ENCODE measurements at regions not wholly inside any gene's neighbourhood (a gene's known extent, or its start where the extent isn't known, plus 50 kb on each side); places are given as distances from the start of the nearest gene placed in this dataset.

DNA sequence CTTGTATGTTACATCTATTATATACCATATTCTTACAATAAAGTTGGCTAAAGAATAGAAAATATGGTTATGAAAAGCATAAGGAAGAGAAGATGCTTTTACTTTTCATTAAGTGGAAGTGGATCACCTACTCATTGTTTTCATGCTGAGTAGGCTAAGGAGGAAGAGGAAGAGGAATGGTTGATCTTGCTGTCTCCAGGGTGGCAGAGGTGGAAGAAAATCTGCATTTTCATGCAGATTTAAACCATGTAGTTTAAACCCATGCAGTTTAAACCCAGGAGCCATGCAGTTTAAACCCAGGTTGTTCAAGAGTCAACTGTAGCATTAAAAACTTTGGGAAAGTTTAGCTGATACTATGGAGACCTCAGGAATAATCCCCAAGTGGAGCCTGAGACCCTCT, 214.8 kb upstream of the NAALADL2 start:
- DNase-seq: no peak
- no peak for ATAC-seq (ENCODE audit: low read depth)
- Mint-ChIP-seq H3K36me3 (ENCODE audit: low read depth) (no peaks in the 10 kb centered on the region), H3K27ac (no peak overlapping the region), H3K4me1 (no peaks in the 10 kb centered on the region), H3K27me3 (no peaks in the 10 kb centered on the region), H3K4me3 (no peak overlapping the region), H3K9me3 (peaks cover 2% of the 10 kb centered on the region)
- intact Hi-C loops (cut with micrococcal nuclease): no loop called here
- POLR2A ChIA-PET: no interaction called here
- TF ChIP-seq, protein P1, sequence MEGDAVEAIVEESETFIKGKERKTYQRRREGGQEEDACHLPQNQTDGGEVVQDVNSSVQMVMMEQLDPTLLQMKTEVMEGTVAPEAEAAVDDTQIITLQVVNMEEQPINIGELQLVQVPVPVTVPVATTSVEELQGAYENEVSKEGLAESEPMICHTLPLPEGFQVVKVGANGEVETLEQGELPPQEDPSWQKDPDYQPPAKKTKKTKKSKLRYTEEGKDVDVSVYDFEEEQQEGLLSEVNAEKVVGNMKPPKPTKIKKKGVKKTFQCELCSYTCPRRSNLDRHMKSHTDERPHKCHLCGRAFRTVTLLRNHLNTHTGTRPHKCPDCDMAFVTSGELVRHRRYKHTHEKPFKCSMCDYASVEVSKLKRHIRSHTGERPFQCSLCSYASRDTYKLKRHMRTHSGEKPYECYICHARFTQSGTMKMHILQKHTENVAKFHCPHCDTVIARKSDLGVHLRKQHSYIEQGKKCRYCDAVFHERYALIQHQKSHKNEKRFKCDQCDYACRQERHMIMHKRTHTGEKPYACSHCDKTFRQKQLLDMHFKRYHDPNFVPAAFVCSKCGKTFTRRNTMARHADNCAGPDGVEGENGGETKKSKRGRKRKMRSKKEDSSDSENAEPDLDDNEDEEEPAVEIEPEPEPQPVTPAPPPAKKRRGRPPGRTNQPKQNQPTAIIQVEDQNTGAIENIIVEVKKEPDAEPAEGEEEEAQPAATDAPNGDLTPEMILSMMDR (IDR thresholded peaks at IDR 0.05): no peak
- CTCF ChIA-PET: no interaction called here

DNA sequence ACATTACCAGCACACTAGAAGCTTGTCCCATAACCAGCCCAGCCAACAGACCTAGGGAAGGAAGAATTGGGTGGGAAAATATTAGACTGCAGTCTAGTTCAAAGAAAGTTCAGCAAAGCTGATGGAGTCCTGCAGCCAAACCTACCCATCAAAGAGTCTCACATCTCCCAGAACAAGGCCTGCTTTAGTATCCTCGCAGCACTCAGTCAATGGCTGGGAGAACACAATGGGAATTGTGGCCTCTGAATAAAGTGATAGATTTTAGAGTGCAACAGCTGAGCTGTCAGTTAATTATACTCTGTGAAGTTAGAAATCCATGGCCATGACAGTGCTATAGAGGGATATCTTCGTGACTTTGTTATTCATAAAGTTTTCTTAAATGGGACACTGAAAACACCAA, 207.2 kb upstream of the NAALADL2 start:
- no peak for DNase-seq
- no peaks in the 10 kb centered on the region for H3K4me1 Mint-ChIP-seq
- TF ChIP-seq, protein P1 (IDR thresholded peaks at IDR 0.05): no peak
- H3K4me3 Mint-ChIP-seq: no peak overlapping the region
- no peak for ATAC-seq (ENCODE audit: low read depth)
- intact Hi-C loops (cut with micrococcal nuclease): no loop called here
- ChIA-PET POLR2A (no interaction called here), CTCF (no interaction called here)
- H3K27me3 Mint-ChIP-seq: no peaks in the 10 kb centered on the region
- no peak overlapping the region for H3K27ac Mint-ChIP-seq
- H3K36me3 Mint-ChIP-seq (ENCODE audit: low read depth): no peaks in the 10 kb centered on the region
- H3K9me3 Mint-ChIP-seq: peaks cover 6% of the 10 kb centered on the region

DNA sequence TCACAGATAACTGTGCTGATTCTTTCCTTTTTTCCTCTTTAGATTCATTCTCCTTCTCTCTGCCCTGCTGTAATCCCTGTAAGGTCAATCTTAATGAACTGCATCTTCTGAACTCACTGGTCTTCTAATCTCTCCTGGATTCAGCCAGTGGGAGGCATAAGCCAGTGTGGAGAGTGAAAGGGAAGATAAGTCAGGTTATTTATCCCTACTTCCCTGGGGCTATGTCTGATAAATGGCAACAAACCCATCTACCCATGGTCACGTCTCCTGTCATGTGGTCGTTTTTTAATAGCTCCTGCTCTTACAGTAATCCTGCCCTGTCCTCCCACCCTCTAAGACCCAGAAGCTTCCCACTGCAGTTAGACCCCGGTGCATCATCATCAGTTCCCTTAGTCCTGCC, 199.6 kb upstream of the NAALADL2 start:
- H3K4me1 Mint-ChIP-seq: no peaks in the 10 kb centered on the region
- POLR2A ChIA-PET: no interaction called here
- no peak overlapping the region for H3K27ac Mint-ChIP-seq
- intact Hi-C loops (cut with micrococcal nuclease): no loop called here
- no peak for ATAC-seq (ENCODE audit: low read depth)
- TF ChIP-seq, protein P1 (IDR thresholded peaks at IDR 0.05): no peak
- H3K9me3 Mint-ChIP-seq: peaks cover 7% of the 10 kb centered on the region
- no peaks in the 10 kb centered on the region for H3K27me3 Mint-ChIP-seq
- H3K4me3 Mint-ChIP-seq: no peak overlapping the region
- DNase-seq: no peak
- CTCF ChIA-PET: no interaction called here
- no peaks in the 10 kb centered on the region for H3K36me3 Mint-ChIP-seq (ENCODE audit: low read depth)

DNA sequence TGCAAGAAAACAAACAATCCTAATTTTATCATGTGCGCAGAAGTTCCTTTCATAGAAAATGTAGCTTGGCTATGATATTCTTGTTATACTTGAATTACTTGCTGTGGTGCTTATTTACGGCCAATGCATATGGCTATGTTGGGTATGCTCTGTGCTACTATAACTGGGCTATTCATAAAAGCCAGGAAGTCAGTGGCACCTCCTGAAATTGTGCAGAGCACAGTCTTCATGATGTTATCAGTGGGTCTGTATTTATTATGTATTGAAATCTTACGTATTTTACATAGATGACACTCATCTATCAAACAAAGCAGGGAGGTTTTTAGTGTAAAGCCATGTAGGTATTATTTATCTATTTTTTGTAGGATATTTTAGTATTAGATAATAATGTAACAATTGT, 196.5 kb upstream of the NAALADL2 start:
- Mint-ChIP-seq H3K27ac (no peak overlapping the region), H3K36me3 (ENCODE audit: low read depth) (no peaks in the 10 kb centered on the region), H3K9me3 (peaks cover 11% of the 10 kb centered on the region), H3K4me3 (no peak overlapping the region), H3K4me1 (no peaks in the 10 kb centered on the region), H3K27me3 (no peaks in the 10 kb centered on the region)
- no peak for ATAC-seq (ENCODE audit: low read depth)
- ChIA-PET CTCF (no interaction called here), POLR2A (no interaction called here)
- TF ChIP-seq, protein P1 (IDR thresholded peaks at IDR 0.05): no peak
- intact Hi-C loops (cut with micrococcal nuclease): no loop called here
- DNase-seq: no peak

DNA sequence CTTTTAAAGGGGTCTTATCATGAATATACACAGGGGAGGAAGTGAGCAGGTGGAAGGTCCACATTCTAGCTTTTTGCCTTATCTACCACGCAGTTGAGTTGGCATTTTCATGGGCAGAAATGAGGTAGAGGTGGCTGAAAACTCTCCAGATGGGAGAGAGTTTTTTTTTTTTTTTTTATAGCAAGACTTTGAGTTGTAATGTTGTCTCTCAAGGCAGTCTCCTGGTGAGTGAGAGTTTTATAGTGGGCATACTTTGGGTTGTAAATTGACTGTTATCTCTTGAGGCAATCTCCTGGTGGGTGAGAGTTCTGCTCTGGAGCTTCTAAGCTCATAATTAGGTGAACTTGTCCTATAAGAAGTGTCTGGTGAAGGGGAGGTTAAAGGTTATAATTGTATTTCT, 191.7 kb upstream of the NAALADL2 start:
- intact Hi-C loops (cut with micrococcal nuclease): no loop called here
- Mint-ChIP-seq H3K9me3 (peaks cover 12% of the 10 kb centered on the region), H3K4me1 (no peaks in the 10 kb centered on the region), H3K36me3 (ENCODE audit: low read depth) (no peaks in the 10 kb centered on the region), H3K27me3 (no peaks in the 10 kb centered on the region), H3K4me3 (no peak overlapping the region), H3K27ac (no peak overlapping the region)
- CTCF ChIA-PET: no interaction called here
- TF ChIP-seq, protein P1 (IDR thresholded peaks at IDR 0.05): no peak
- POLR2A ChIA-PET: no interaction called here
- DNase-seq (no peak), ATAC-seq (ENCODE audit: low read depth) (no peak)

Measured in activated B cell treated with CpG ODN at 0.5 μM for 24 hours (primary cell).